ENCODE measurements at regions not wholly inside any gene's neighbourhood (a gene's known extent, or its start where the extent isn't known, plus 50 kb on each side); places are given as distances from the start of the nearest gene placed in this dataset.

- TF ChIP-seq, protein P1, sequence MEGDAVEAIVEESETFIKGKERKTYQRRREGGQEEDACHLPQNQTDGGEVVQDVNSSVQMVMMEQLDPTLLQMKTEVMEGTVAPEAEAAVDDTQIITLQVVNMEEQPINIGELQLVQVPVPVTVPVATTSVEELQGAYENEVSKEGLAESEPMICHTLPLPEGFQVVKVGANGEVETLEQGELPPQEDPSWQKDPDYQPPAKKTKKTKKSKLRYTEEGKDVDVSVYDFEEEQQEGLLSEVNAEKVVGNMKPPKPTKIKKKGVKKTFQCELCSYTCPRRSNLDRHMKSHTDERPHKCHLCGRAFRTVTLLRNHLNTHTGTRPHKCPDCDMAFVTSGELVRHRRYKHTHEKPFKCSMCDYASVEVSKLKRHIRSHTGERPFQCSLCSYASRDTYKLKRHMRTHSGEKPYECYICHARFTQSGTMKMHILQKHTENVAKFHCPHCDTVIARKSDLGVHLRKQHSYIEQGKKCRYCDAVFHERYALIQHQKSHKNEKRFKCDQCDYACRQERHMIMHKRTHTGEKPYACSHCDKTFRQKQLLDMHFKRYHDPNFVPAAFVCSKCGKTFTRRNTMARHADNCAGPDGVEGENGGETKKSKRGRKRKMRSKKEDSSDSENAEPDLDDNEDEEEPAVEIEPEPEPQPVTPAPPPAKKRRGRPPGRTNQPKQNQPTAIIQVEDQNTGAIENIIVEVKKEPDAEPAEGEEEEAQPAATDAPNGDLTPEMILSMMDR (IDR thresholded peaks at IDR 0.05; ENCODE audit: poor library complexity): no peak
- no peak for TF ChIP-seq EZH2 (IDR thresholded peaks at IDR 0.05; ENCODE audit: borderline replicate concordance)
- no peak for TF ChIP-seq EZH2phosphoT487 (IDR thresholded peaks at IDR 0.05; ENCODE audit: low read depth, severe bottlenecking, unreplicated experiment)
Measured at GRCh38 chr10:8180360-8181109, 126.0 kb downstream of the GATA3 start.
